ENCODE measurements at regions not wholly inside any gene's neighbourhood (a gene's known extent, or its start where the extent isn't known, plus 50 kb on each side); places are given as distances from the start of the nearest gene placed in this dataset.

- intact Hi-C loops (cut with DNase I): no loop called here
- DNase-seq (ENCODE audit: low spot score in 2 of 2): no peak
- no peak overlapping the region for H3K27ac ChIP-seq
- H3K27me3 ChIP-seq: no peaks in the 10 kb centered on the region
- TF ChIP-seq CTCF (IDR thresholded peaks at IDR 0.05): no peak
- peaks cover 0 to 4% of the 10 kb centered on the region in 2 donors for H3K36me3 ChIP-seq
- peaks cover 0 to 17% of the 10 kb centered on the region in 2 donors for H3K9me3 ChIP-seq
- H3K4me3 ChIP-seq: no peak overlapping the region
- H3K4me1 ChIP-seq: no peaks in the 10 kb centered on the region
Observed at GRCh38 chr6:126131246-126131645, 144.9 kb downstream of the TRMT11 start.

DNA sequence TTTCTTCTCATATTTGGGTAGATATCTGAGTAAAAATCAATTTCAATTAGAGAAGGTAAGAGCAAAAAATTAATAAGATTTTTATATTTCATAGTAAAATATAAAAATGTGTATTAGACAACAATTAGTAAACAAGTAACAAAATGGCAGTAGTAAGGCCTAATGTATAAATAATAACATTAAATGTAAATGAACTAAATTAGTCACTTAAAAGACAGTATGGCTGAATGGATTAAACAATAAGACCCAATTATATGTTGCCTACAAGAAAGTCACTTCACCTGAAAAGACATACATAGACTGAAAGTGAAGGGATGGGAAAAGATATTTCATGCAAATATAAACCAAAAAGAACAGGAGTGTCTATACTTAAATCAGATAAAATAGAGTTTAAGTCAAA is 147.6 kb downstream of the TRMT11 start:
- Histone ChIP-seq H3K27me3 (no peaks in the 10 kb centered on the region), H3K4me3 (no peak overlapping the region), H3K27ac (no peak overlapping the region), H3K9me3 (peaks cover 0 to 17% of the 10 kb centered on the region in 2 donors), H3K36me3 (peaks cover 0 to 4% of the 10 kb centered on the region in 2 donors), H3K4me1 (no peaks in the 10 kb centered on the region)
- no peak for TF ChIP-seq CTCF (IDR thresholded peaks at IDR 0.05)
- no peak for DNase-seq (ENCODE audit: low spot score in 2 of 2)
- intact Hi-C loops (cut with DNase I): no loop called here

DNA sequence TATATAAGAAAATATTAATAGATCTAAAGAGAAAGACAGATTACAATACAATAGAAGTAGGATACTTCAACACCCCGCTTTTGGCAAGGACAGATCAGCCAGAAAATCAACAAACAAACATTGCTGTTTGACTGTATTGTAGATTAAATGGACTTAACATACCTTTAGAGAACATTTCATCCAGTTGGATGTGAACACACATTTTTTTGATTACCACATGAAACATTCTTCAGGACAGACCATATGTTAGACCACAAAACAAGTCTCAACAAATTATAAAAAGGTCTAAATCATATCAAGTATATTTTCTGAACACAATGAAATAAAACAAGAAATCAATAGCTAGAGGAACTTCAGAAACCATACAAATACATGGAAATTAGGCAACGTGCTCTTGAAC is 148.2 kb downstream of the TRMT11 start:
- no peak overlapping the region for H3K4me3 ChIP-seq
- intact Hi-C loops (cut with DNase I): no loop called here
- H3K36me3 ChIP-seq: peaks cover 0 to 4% of the 10 kb centered on the region in 2 donors
- no peaks in the 10 kb centered on the region for H3K27me3 ChIP-seq
- H3K9me3 ChIP-seq: peaks cover 0 to 18% of the 10 kb centered on the region in 2 donors
- no peak for TF ChIP-seq CTCF (IDR thresholded peaks at IDR 0.05)
- DNase-seq (ENCODE audit: low spot score in 2 of 2): no peak
- H3K4me1 ChIP-seq: no peaks in the 10 kb centered on the region
- H3K27ac ChIP-seq: no peak overlapping the region

GRCh38 chr6:126140015-126140414 is 153.7 kb downstream of the TRMT11 start:
- peaks cover 5 to 19% of the 10 kb centered on the region in 2 donors for H3K9me3 ChIP-seq
- TF ChIP-seq CTCF (IDR thresholded peaks at IDR 0.05): no peak
- H3K4me3 ChIP-seq: no peak overlapping the region
- H3K27me3 ChIP-seq: no peaks in the 10 kb centered on the region
- no peaks in the 10 kb centered on the region for H3K4me1 ChIP-seq
- H3K36me3 ChIP-seq: no peaks in the 10 kb centered on the region
- no peak for DNase-seq (ENCODE audit: low spot score in 2 of 2)
- intact Hi-C loops (cut with DNase I): no loop called here
- no peak overlapping the region for H3K27ac ChIP-seq

GRCh38 chr6:126143761-126144251 is 157.5 kb downstream of the TRMT11 start:
- peaks cover 5 to 10% of the 10 kb centered on the region in 2 donors for H3K9me3 ChIP-seq
- H3K4me3 ChIP-seq: no peak overlapping the region
- no peaks in the 10 kb centered on the region for H3K36me3 ChIP-seq
- TF ChIP-seq CTCF (IDR thresholded peaks at IDR 0.05): no peak
- DNase-seq (ENCODE audit: low spot score in 2 of 2): no peak
- no peaks in the 10 kb centered on the region for H3K4me1 ChIP-seq
- H3K27me3 ChIP-seq: no peaks in the 10 kb centered on the region
- no peak overlapping the region for H3K27ac ChIP-seq
- intact Hi-C loops (cut with DNase I): no loop called here

DNA sequence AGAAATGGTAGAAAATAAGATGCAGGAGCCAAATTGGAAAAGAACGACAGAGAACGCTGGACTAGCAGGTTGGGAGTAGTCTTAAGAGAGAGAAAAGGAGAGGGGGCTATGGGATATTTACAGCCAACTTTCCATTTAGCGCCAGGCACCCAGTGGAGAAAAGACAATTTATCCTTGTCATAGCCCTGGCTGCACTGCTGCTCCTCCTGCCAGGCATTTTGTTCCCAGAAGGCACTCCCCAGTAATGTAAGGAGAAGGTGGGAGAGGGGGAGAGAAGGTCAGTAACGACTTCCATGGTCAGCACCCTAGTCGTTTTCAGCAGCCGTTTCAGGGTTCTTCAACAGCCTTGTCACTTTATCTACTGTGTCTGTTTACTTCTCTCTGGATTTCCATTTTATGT is 159.0 kb downstream of the TRMT11 start:
- H3K27ac ChIP-seq: no peak overlapping the region
- H3K4me1 ChIP-seq: no peaks in the 10 kb centered on the region
- H3K36me3 ChIP-seq: no peaks in the 10 kb centered on the region
- intact Hi-C loops (cut with DNase I): no loop called here
- TF ChIP-seq CTCF (IDR thresholded peaks at IDR 0.05): no peak
- H3K4me3 ChIP-seq: no peak overlapping the region
- DNase-seq (ENCODE audit: low spot score in 2 of 2): no peak
- no peaks in the 10 kb centered on the region for H3K27me3 ChIP-seq
- H3K9me3 ChIP-seq: peaks cover 1 to 2% of the 10 kb centered on the region in 2 donors
